Spleen (tissue), 3 donors: ENCODE measurements at regions not wholly inside any gene's neighbourhood (a gene's known extent, or its start where the extent isn't known, plus 50 kb on each side); places are given as distances from the start of the nearest gene placed in this dataset.

Source experiments
- POLR2A ChIP-seq, 3 donors: fragments of 450-650 bp; IDR thresholded peaks; one replicate each; pipeline ENCODE4 v1.5.1; 2017; ENCODE audit warnings: antibody characterized with exemption in 3 of 3, mild to moderate bottlenecking in 1 of 3
- POLR2AphosphoS5 ChIP-seq, 3 donors: sonication (generic); formaldehyde crosslinking; IDR thresholded peaks; one replicate each; pipeline ENCODE4 v1.5.1; 2017; ENCODE audit warnings: antibody characterized with exemption in 3 of 3

DNA sequence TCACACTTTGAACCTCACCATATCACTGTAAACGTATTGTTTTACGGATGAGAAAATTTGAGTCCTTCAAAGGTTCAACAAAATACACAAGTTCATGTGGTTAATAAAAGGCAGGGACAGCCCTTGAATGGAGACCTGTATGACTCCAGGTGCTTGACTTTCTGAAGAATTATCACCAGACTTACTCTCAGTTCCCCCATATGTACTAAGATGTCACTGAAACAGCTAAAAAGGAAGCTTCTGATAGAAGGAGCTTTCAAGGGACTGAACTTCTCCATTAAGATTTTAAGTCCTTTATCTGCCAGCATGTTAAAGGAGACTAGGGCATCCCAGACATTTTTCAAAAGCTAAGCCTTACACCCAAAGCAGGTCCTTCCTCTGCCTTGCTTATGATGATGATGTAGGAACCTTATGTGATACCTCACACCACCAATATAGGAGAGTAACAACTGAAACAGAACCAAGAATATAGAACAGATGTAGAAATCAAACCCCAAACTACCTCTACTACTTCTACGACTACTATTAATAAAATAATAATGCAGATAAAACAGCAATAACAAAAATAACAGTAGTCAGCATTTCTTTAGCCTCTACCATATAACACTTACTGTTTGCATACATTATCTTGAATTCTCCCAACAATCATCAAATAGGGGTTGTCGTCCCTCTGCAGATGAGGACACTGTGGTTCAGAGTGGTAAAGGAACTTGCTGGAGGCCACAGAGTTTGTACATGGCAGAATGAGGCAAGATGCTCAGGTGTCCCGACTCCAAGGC is 273.9 kb downstream of the ELAVL2 start:
- TF ChIP-seq POLR2AphosphoS5 (IDR thresholded peaks at IDR 0.05) (no peak), POLR2A (IDR thresholded peaks at IDR 0.05) (no peak)
